A673 (cell line): ENCODE measurements at regions not wholly inside any gene's neighbourhood (a gene's known extent, or its start where the extent isn't known, plus 50 kb on each side); places are given as distances from the start of the nearest gene placed in this dataset.

Source experiments
- BruUV-seq: library from RNA; stranded (reverse); fragments of 400-500 nt; replicated peaks from 2 replicates; lab custom pipeline; 2021; lab: Mats Ljungman, UMichigan
- CTCF ChIA-PET: fragments of 300-600 bp; sonication (Branson Sonifier 250); formaldehyde crosslinking; loops from one replicate; lab custom pipeline; 2022; ENCODE audit warnings: antibody characterized with exemption; lab: Charles Lee
- POLR2A ChIA-PET: fragments of 300-600 bp; sonication (Branson Sonifier 250); formaldehyde crosslinking; loops from one replicate; lab custom pipeline; 2022; ENCODE audit warnings: antibody characterized with exemption; ENCODE audit not compliant: low non-redundant PET; lab: Charles Lee
- DNase-seq: peaks from one replicate; pipeline ENCODE4 v3.0.0-alpha.2; 2015; ENCODE audit warnings: low spot score
- H3K27ac ChIP-seq: fragments of 200-600 bp; sonication (generic); 2 replicates; pipeline ENCODE4 v1.5.1; 2016; ENCODE audit warnings: mixed run types, low read depth, mild to moderate bottlenecking, mixed read lengths, antibody characterized with exemption, low read length; ENCODE audit not compliant: poor library complexity, severe bottlenecking
- H3K27me3 ChIP-seq: fragments of 200-600 bp; sonication (generic); replicated peaks from 2 replicates; pipeline ENCODE4 v1.6.1; 2017; ENCODE audit warnings: mixed run types, low read depth, mild to moderate bottlenecking, mixed read lengths, antibody characterized with exemption, low read length; ENCODE audit not compliant: insufficient read depth, poor library complexity
- H3K36me3 ChIP-seq: fragments of 200-600 bp; sonication (generic); 2 replicates; pipeline ENCODE4 v1.6.1; 2016; ENCODE audit warnings: mixed run types, mild to moderate bottlenecking, mixed read lengths, antibody characterized with exemption, low read length; ENCODE audit not compliant: insufficient read depth, poor library complexity, severe bottlenecking
- H3K4me1 ChIP-seq: fragments of 200-600 bp; sonication (generic); 2 replicates; pipeline ENCODE4 v1.6.1; 2017; ENCODE audit warnings: mixed run types, mild to moderate bottlenecking, mixed read lengths, antibody characterized with exemption, low read length; ENCODE audit not compliant: insufficient read depth, poor library complexity, severe bottlenecking
- H3K4me3 ChIP-seq: fragments of 200-600 bp; sonication (generic); 2 replicates; pipeline ENCODE4 v1.5.1; 2016; ENCODE audit warnings: low read depth, mixed run types, mild to moderate bottlenecking, mixed read lengths, low read length; ENCODE audit not compliant: poor library complexity, severe bottlenecking
- H3K9me3 ChIP-seq: fragments of 200-600 bp; sonication (generic); 2 replicates; pipeline ENCODE4 v1.6.1; 2016; ENCODE audit warnings: mixed run types, low read depth, mild to moderate bottlenecking, mixed read lengths, antibody characterized with exemption, low read length; ENCODE audit not compliant: poor library complexity, severe bottlenecking
- EZH2 ChIP-seq: fragments of 200-600 bp; sonication (generic); IDR thresholded peaks from 2 replicates; pipeline ENCODE4 v1.6.1; 2017; ENCODE audit warnings: borderline replicate concordance, low read depth, mild to moderate bottlenecking, mixed read lengths, antibody characterized with exemption, low read length; ENCODE audit not compliant: poor library complexity, severe bottlenecking
- intact Hi-C: fragments of 100-400 bp; cut with micrococcal nuclease; formaldehyde crosslinking; loops from one replicate; pipeline ENCODE4 v1.10.0; 2022; ENCODE audit not compliant: unreplicated experiment
- TF ChIP-seq, protein P1 (sequence below): fragments of 300-800, 200-600 bp; sonication (generic); conservative IDR thresholded peaks from 2 replicates; pipeline ENCODE4 v1.5.1; 2017; ENCODE audit warnings: low read depth, mild to moderate bottlenecking, antibody characterized with exemption, low read length, moderate library complexity, mixed read lengths

DNA sequence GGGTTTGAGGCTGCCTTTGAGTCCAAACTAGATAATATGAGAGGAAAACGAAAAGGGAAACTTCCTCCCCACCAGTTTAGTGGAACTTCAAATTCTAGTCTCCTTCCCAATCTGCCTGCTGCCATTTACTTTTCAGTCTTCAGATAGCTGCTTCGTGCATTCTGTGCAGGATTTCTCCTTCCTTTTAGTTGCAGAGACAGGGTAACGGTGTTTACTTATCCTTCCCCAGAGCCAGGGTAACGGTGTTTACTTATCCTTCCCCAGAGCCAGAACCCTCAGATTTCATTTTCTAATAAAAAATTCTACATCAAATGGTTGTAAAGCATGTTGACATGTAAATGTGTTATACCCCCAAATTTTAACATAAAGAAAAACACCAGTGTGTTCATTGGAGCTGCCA is 282.6 kb downstream of the VPS13C start:
- intact Hi-C loops = no loop called here
- ChIA-PET POLR2A (no interaction called here), CTCF (no interaction called here)
- DNase-seq = no peak
- peaks cover 21% of the 10 kb centered on the region for H3K4me1 ChIP-seq
- H3K27me3 ChIP-seq = no peaks in the 10 kb centered on the region
- BruUV-seq = no TSS peak
- no peak overlapping the region for H3K27ac ChIP-seq
- H3K4me3 ChIP-seq = no peak overlapping the region
- no peaks in the 10 kb centered on the region for H3K9me3 ChIP-seq
- no peaks in the 10 kb centered on the region for H3K36me3 ChIP-seq
- TF ChIP-seq, protein P1, sequence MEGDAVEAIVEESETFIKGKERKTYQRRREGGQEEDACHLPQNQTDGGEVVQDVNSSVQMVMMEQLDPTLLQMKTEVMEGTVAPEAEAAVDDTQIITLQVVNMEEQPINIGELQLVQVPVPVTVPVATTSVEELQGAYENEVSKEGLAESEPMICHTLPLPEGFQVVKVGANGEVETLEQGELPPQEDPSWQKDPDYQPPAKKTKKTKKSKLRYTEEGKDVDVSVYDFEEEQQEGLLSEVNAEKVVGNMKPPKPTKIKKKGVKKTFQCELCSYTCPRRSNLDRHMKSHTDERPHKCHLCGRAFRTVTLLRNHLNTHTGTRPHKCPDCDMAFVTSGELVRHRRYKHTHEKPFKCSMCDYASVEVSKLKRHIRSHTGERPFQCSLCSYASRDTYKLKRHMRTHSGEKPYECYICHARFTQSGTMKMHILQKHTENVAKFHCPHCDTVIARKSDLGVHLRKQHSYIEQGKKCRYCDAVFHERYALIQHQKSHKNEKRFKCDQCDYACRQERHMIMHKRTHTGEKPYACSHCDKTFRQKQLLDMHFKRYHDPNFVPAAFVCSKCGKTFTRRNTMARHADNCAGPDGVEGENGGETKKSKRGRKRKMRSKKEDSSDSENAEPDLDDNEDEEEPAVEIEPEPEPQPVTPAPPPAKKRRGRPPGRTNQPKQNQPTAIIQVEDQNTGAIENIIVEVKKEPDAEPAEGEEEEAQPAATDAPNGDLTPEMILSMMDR = no peak
- TF ChIP-seq EZH2 = no peak

DNA sequence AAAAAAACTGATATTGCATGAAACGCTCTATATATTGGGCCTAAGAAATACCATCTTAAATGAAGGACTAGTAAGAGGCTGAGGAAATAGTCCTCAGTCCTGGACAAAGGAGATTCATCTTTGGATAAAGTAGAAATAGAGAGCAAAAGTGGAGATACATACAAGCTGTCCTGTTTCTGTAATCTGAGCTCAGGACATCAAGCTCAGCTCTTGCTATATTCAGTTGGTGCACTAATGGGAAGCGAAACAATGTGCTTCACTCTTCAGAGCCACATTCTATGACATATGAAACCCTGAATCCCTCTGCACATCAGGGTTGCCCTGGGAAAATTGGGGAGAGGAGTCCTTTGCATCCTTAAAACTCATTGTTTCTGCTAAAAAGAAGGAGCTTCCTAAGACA is 290.7 kb downstream of the VPS13C start:
- no peaks in the 10 kb centered on the region for H3K9me3 ChIP-seq
- POLR2A ChIA-PET = no interaction called here
- no peaks in the 10 kb centered on the region for H3K27me3 ChIP-seq
- no peaks in the 10 kb centered on the region for H3K36me3 ChIP-seq
- BruUV-seq = no TSS peak
- H3K27ac ChIP-seq = no peak overlapping the region
- CTCF ChIA-PET = no interaction called here
- TF ChIP-seq, protein P1 = no peak
- TF ChIP-seq EZH2 = no peak
- H3K4me1 ChIP-seq = no peaks in the 10 kb centered on the region
- DNase-seq = no peak
- H3K4me3 ChIP-seq = no peak overlapping the region
- intact Hi-C loops = no loop called here

DNA sequence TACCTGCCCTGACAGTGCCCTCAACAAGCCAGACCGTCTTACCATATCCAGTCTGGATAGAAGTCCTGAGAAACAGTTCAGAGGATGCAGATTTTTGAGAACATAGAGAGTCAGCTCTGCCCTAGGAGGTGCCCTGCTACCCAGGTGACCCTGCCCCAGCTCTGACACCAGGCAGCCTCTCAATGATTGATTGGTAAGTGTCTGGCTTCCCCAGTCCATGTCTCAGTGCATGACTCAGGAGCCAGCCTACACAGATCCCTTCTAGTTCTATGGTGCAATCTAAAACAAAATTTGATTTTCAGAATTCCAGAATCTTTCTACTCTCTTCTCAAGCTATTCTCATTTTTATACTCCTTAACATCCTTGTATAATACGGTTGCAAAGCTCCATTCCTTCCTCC is 292.1 kb downstream of the VPS13C start:
- H3K4me3 ChIP-seq = no peak overlapping the region
- H3K27me3 ChIP-seq = no peaks in the 10 kb centered on the region
- H3K27ac ChIP-seq = no peak overlapping the region
- DNase-seq = no peak
- intact Hi-C loops = no loop called here
- POLR2A ChIA-PET = no interaction called here
- no peaks in the 10 kb centered on the region for H3K4me1 ChIP-seq
- H3K9me3 ChIP-seq = no peaks in the 10 kb centered on the region
- no TSS peak for BruUV-seq
- CTCF ChIA-PET = no interaction called here
- TF ChIP-seq EZH2 = no peak
- TF ChIP-seq, protein P1 = no peak
- H3K36me3 ChIP-seq = no peaks in the 10 kb centered on the region
